ENCODE measurements at regions not wholly inside any gene's neighbourhood (a gene's known extent, or its start where the extent isn't known, plus 50 kb on each side); places are given as distances from the start of the nearest gene placed in this dataset.

GRCh38 chr13:100917011-100917410 lies 242.4 kb upstream of the TMTC4 start:
- Mint-ChIP-seq H3K27ac (no peak overlapping the region), H3K4me3 (no peak overlapping the region), H3K4me1 (no peaks in the 10 kb centered on the region), H3K9me3 (no peaks in the 10 kb centered on the region), H3K36me3 (ENCODE audit: low read depth) (no peaks in the 10 kb centered on the region), H3K27me3 (ENCODE audit: insufficient read depth) (no peaks in the 10 kb centered on the region)
- no peak for DNase-seq
- H3K4me3 ChIP-seq (ENCODE audit: low read length), result no peak overlapping the region
- H3K27ac ChIP-seq (ENCODE audit: low read depth, low read length), result no peak overlapping the region
- no peak for TF ChIP-seq CTCF (conservative IDR thresholded peaks at IDR 0.05)
- peaks cover 18% of the 10 kb centered on the region for H3K9me3 ChIP-seq (ENCODE audit: control insufficient read depth, low read length)
- no peak overlapping the region for H3K9ac ChIP-seq (ENCODE audit: extremely low read depth, low read length, poor library complexity, severe bottlenecking)
- no peaks in the 10 kb centered on the region for H3K4me1 ChIP-seq (ENCODE audit: control insufficient read depth, insufficient read depth, low read length)
- WGBS, 2 experiments (ENCODE audit: insufficient coverage in 1 of 2, insufficient read length in 1 of 2), result 95 to 100% methylated on average over 1 to 3 of the region's 3 CpGs
- no peaks in the 10 kb centered on the region for H3K27me3 ChIP-seq (ENCODE audit: control insufficient read depth, insufficient read depth, low read length, poor library complexity, severe bottlenecking)
- H3K36me3 ChIP-seq (ENCODE audit: control insufficient read depth, insufficient read depth, low read length), result no peaks in the 10 kb centered on the region

GRCh38 chr13:100913143-100913542 lies 238.5 kb upstream of the TMTC4 start:
- Histone ChIP-seq H3K27ac (ENCODE audit: low read depth, low read length) (no peak overlapping the region), H3K9me3 (ENCODE audit: control insufficient read depth, low read length) (peaks cover 22% of the 10 kb centered on the region), H3K4me1 (ENCODE audit: control insufficient read depth, insufficient read depth, low read length) (no peaks in the 10 kb centered on the region), H3K36me3 (ENCODE audit: control insufficient read depth, insufficient read depth, low read length) (no peaks in the 10 kb centered on the region), H3K4me3 (ENCODE audit: low read length) (no peak overlapping the region), H3K27me3 (ENCODE audit: control insufficient read depth, insufficient read depth, low read length, poor library complexity, severe bottlenecking) (no peaks in the 10 kb centered on the region), H3K9ac (ENCODE audit: extremely low read depth, low read length, poor library complexity, severe bottlenecking) (no peak overlapping the region)
- DNase-seq, result no peak
- no peaks in the 10 kb centered on the region for H3K9me3 Mint-ChIP-seq
- H3K27me3 Mint-ChIP-seq (ENCODE audit: insufficient read depth), result no peaks in the 10 kb centered on the region
- no peaks in the 10 kb centered on the region for H3K4me1 Mint-ChIP-seq
- 92 to 96% methylated on average over 2 to 6 of the region's 6 CpGs for WGBS, 2 experiments (ENCODE audit: insufficient coverage in 1 of 2, insufficient read length in 1 of 2)
- H3K36me3 Mint-ChIP-seq (ENCODE audit: low read depth), result no peaks in the 10 kb centered on the region
- H3K27ac Mint-ChIP-seq, result no peak overlapping the region
- no peak for TF ChIP-seq CTCF (conservative IDR thresholded peaks at IDR 0.05)
- no peak overlapping the region for H3K4me3 Mint-ChIP-seq

- Mint-ChIP-seq H3K27ac (no peak overlapping the region), H3K9me3 (peaks cover 4% of the 10 kb centered on the region), H3K4me1 (peaks cover 7% of the 10 kb centered on the region), H3K36me3 (ENCODE audit: low read depth) (no peaks in the 10 kb centered on the region), H3K27me3 (ENCODE audit: insufficient read depth) (no peaks in the 10 kb centered on the region), H3K4me3 (no peak overlapping the region)
- no peak for TF ChIP-seq CTCF (conservative IDR thresholded peaks at IDR 0.05)
- Histone ChIP-seq H3K27ac (ENCODE audit: low read depth, low read length) (no peak overlapping the region), H3K9me3 (ENCODE audit: control insufficient read depth, low read length) (peaks cover 18% of the 10 kb centered on the region), H3K9ac (ENCODE audit: extremely low read depth, low read length, poor library complexity, severe bottlenecking) (no peak overlapping the region), H3K4me1 (ENCODE audit: control insufficient read depth, insufficient read depth, low read length) (peaks cover 3% of the 10 kb centered on the region), H3K4me3 (ENCODE audit: low read length) (no peak overlapping the region), H3K27me3 (ENCODE audit: control insufficient read depth, insufficient read depth, low read length, poor library complexity, severe bottlenecking) (no peaks in the 10 kb centered on the region), H3K36me3 (ENCODE audit: control insufficient read depth, insufficient read depth, low read length) (no peaks in the 10 kb centered on the region)
- 64 to 72% methylated on average over 3 of the region's 3 CpGs for WGBS, 2 experiments (ENCODE audit: insufficient coverage in 1 of 2, insufficient read length in 1 of 2)
- peak; percentile 57 for DNase-seq
Observed at GRCh38 chr13:100904293-100904976, 229.8 kb upstream of the TMTC4 start.
